ENCODE measurements at regions not wholly inside any gene's neighbourhood (a gene's known extent, or its start where the extent isn't known, plus 50 kb on each side); places are given as distances from the start of the nearest gene placed in this dataset.

GRCh38 chr12:132439333-132439904 lies 50.5 kb upstream of the FBRSL1 start:
- DNase-seq (ENCODE audit: extremely low read depth in 1 of 2, low read depth in 1 of 2), result no peak

- DNase-seq (ENCODE audit: extremely low read depth in 1 of 2, low read depth in 1 of 2), result no peak
These were observed 51.2 kb upstream of the FBRSL1 start for GRCh38 chr12:132438726-132439125.

GRCh38 chr12:132437943-132438700 lies 51.8 kb upstream of the FBRSL1 start:
- no peak for DNase-seq (ENCODE audit: extremely low read depth in 1 of 2, low read depth in 1 of 2)

- DNase-seq (ENCODE audit: extremely low read depth in 1 of 2, low read depth in 1 of 2), result no peak
These were observed 52.6 kb upstream of the FBRSL1 start for GRCh38 chr12:132437252-132437932.

- DNase-seq (ENCODE audit: extremely low read depth in 1 of 2, low read depth in 1 of 2), result no peak
These were observed 53.1 kb upstream of the FBRSL1 start for GRCh38 chr12:132436791-132437251.

- DNase-seq (ENCODE audit: extremely low read depth in 1 of 2, low read depth in 1 of 2), result no peak
These were observed 54.3 kb upstream of the FBRSL1 start for GRCh38 chr12:132435486-132436187.

- no peak for DNase-seq (ENCODE audit: extremely low read depth in 1 of 2, low read depth in 1 of 2)
These were observed 56.1 kb upstream of the FBRSL1 start for GRCh38 chr12:132433641-132434395.

GRCh38 chr12:132432721-132433577 lies 57.0 kb upstream of the FBRSL1 start:
- no peak for DNase-seq (ENCODE audit: extremely low read depth in 1 of 2, low read depth in 1 of 2)

GRCh38 chr12:132432126-132432705 lies 57.7 kb upstream of the FBRSL1 start:
- no peak for DNase-seq (ENCODE audit: extremely low read depth in 1 of 2, low read depth in 1 of 2)

GRCh38 chr12:132430838-132431774 lies 58.8 kb upstream of the FBRSL1 start:
- DNase-seq (ENCODE audit: extremely low read depth in 1 of 2, low read depth in 1 of 2), result no peak

GRCh38 chr12:132429946-132430643 lies 59.9 kb upstream of the FBRSL1 start:
- DNase-seq (ENCODE audit: extremely low read depth in 1 of 2, low read depth in 1 of 2), result peak; percentile 21 to 45

GRCh38 chr12:132429602-132429945 lies 60.4 kb upstream of the FBRSL1 start:
- no peak for DNase-seq (ENCODE audit: extremely low read depth in 1 of 2, low read depth in 1 of 2)

- no peak for DNase-seq (ENCODE audit: extremely low read depth in 1 of 2, low read depth in 1 of 2)
These were observed 60.9 kb upstream of the FBRSL1 start for GRCh38 chr12:132428936-132429601.

- DNase-seq (ENCODE audit: extremely low read depth in 1 of 2, low read depth in 1 of 2), result no peak
These were observed 61.7 kb upstream of the FBRSL1 start for GRCh38 chr12:132427999-132428935.

GRCh38 chr12:132427174-132427768 lies 62.7 kb upstream of the FBRSL1 start:
- DNase-seq (ENCODE audit: extremely low read depth in 1 of 2, low read depth in 1 of 2), result no peak
